ENCODE measurements at regions not wholly inside any gene's neighbourhood (a gene's known extent, or its start where the extent isn't known, plus 50 kb on each side); places are given as distances from the start of the nearest gene placed in this dataset.

- Histone ChIP-seq H3K36me3 (ENCODE audit: control insufficient read depth in 2 of 2, insufficient read depth in 1 of 2, low read length in 2 of 2) (no peaks in the 10 kb centered on the region), H3K4me3 (ENCODE audit: low read depth, low read length) (no peak overlapping the region), H3K9me3 (ENCODE audit: control insufficient read depth, insufficient read depth, low read depth, low read length) (no peaks in the 10 kb centered on the region), H3K27ac (ENCODE audit: extremely low read depth, low read depth, low read length) (no peak overlapping the region), H3K4me1 (ENCODE audit: control insufficient read depth, insufficient read depth, low read length) (no peaks in the 10 kb centered on the region)
- POLR2A ChIA-PET, result no interaction called here
- CTCF ChIA-PET, result interaction anchor here (0.6 kb wide), 2 partner anchors 172 to 571 kb away, joined by 3 to 4 read pairs; no protein-coding TSS in a partner anchor
- TF ChIP-seq ZNF114 (tag by site-specific recombination; IDR thresholded peaks at IDR 0.05) (no peak), ZNF132 (tag by site-specific recombination; IDR thresholded peaks at IDR 0.05; ENCODE audit: borderline replicate concordance) (no peak), ZFP3 (tag by site-specific recombination; IDR thresholded peaks at IDR 0.05; ENCODE audit: low read depth) (no peak), BCL11A (tag by site-specific recombination; IDR thresholded peaks at IDR 0.05; ENCODE audit: low read depth) (no peak), GLIS2 (tag by site-specific recombination; IDR thresholded peaks at IDR 0.05) (no peak), ZNF133 (tag by site-specific recombination; IDR thresholded peaks at IDR 0.05) (no peak), ZNF335 (tag by site-specific recombination; conservative IDR thresholded peaks at IDR 0.05) (no peak), ZNF394 (tag by site-specific recombination; IDR thresholded peaks at IDR 0.05; ENCODE audit: borderline replicate concordance) (no peak), ZNF18 (tag by site-specific recombination; IDR thresholded peaks at IDR 0.05) (no peak), SALL2 (tag by site-specific recombination; IDR thresholded peaks at IDR 0.05; ENCODE audit: borderline replicate concordance) (no peak), ZNF621 (tag by site-specific recombination; IDR thresholded peaks at IDR 0.05) (no peak), ZNF692 (tag by site-specific recombination; IDR thresholded peaks at IDR 0.05) (no peak), ZNF311 (tag by site-specific recombination; IDR thresholded peaks at IDR 0.05; ENCODE audit: borderline replicate concordance) (no peak)
- TF ChIP-seq, protein P1, sequence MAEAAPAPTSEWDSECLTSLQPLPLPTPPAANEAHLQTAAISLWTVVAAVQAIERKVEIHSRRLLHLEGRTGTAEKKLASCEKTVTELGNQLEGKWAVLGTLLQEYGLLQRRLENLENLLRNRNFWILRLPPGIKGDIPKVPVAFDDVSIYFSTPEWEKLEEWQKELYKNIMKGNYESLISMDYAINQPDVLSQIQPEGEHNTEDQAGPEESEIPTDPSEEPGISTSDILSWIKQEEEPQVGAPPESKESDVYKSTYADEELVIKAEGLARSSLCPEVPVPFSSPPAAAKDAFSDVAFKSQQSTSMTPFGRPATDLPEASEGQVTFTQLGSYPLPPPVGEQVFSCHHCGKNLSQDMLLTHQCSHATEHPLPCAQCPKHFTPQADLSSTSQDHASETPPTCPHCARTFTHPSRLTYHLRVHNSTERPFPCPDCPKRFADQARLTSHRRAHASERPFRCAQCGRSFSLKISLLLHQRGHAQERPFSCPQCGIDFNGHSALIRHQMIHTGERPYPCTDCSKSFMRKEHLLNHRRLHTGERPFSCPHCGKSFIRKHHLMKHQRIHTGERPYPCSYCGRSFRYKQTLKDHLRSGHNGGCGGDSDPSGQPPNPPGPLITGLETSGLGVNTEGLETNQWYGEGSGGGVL (tag by site-specific recombination; IDR thresholded peaks at IDR 0.05), result no peak
- TF ChIP-seq, protein P2, sequence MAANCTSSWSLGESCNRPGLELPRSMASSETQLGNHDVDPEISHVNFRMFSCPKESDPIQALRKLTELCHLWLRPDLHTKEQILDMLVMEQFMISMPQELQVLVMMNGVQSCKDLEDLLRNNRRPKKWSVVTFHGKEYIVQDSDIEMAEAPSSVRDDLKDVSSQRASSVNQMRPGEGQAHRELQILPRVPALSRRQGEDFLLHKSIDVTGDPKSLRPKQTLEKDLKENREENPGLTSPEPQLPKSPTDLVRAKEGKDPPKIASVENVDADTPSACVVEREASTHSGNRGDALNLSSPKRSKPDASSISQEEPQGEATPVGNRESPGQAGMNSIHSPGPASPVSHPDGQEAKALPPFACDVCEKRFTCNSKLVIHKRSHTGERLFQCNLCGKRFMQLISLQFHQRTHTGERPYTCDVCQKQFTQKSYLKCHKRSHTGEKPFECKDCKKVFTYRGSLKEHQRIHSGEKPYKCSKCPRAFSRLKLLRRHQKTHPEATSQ (tag by site-specific recombination; IDR thresholded peaks at IDR 0.05), result no peak
Measured at GRCh38 chr9:75775966-75776691, 114.3 kb upstream of the PCSK5 start.

DNA sequence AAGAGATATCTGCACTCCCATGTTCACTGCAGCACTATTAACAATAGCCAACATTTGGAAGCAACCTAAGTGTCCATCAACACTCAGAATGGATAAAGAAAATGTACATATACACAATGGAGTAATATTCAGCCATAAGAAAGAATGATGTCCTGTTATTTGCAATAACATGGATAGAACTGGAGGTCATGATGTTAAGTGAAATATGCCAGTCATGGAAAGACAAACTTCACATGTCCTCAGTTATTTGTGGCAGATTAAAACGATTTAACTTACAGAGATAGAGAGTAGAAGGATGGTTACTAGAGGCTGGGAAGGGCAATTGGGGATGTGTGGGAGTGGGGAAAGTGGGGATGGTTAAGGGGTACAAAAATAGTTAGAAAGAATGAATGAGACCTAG lies 110.3 kb upstream of the PCSK5 start:
- CTCF ChIA-PET, result no interaction called here
- H3K27ac ChIP-seq (ENCODE audit: extremely low read depth, low read depth, low read length), result no peak overlapping the region
- TF ChIP-seq YY1 (tag by site-specific recombination; IDR thresholded peaks at IDR 0.05), result no peak
- TF ChIP-seq ZNF366 (tag by site-specific recombination; conservative IDR thresholded peaks at IDR 0.05), result no peak
- no peak for TF ChIP-seq EGR2 (tag by site-specific recombination; IDR thresholded peaks at IDR 0.05; ENCODE audit: low read depth)
- TF ChIP-seq, protein P3, sequence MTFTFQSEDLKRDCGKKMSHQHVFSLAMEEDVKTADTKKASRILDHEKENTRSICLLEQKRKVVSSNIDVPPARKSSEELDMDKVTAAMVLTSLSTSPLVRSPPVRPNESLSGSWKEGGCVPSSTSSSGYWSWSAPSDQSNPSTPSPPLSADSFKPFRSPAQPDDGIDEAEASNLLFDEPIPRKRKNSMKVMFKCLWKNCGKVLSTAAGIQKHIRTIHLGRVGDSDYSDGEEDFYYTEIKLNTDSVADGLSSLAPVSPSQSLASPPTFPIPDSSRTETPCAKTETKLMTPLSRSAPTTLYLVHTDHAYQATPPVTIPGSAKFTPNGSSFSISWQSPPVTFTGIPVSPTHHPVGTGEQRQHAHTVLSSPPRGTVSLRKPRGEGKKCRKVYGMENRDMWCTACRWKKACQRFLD (tag by site-specific recombination; IDR thresholded peaks at IDR 0.05), result no peak
- no peak for TF ChIP-seq SP7 (tag by site-specific recombination; IDR thresholded peaks at IDR 0.05)
- no peak for TF ChIP-seq ZBTB7A (tag by site-specific recombination; IDR thresholded peaks at IDR 0.05; ENCODE audit: low read depth)
- TF ChIP-seq, protein P4, sequence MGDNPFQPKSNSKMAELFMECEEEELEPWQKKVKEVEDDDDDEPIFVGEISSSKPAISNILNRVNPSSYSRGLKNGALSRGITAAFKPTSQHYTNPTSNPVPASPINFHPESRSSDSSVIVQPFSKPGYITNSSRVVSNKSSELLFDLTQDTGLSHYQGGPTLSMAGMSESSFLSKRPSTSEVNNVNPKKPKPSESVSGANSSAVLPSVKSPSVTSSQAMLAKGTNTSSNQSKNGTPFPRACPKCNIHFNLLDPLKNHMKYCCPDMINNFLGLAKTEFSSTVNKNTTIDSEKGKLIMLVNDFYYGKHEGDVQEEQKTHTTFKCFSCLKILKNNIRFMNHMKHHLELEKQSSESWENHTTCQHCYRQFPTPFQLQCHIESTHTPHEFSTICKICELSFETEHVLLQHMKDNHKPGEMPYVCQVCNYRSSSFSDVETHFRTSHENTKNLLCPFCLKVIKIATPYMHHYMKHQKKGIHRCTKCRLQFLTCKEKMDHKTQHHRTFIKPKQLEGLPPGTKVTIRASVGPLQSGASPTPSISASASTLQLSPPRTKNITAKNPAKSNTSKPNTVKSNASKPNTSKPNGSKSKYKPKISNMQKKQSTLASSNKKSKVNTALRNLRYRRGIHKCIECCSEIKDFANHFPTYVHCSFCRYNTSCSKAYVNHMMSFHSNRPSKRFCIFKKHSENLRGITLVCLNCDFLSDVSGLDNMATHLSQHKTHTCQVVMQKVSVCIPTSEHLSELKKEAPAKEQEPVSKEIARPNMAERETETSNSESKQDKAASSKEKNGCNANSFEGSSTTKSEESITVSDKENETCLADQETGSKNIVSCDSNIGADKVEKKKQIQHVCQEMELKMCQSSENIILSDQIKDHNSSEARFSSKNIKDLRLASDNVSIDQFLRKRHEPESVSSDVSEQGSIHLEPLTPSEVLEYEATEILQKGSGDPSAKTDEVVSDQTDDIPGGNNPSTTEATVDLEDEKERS (tag by site-specific recombination; IDR thresholded peaks at IDR 0.05), result no peak
- TF ChIP-seq ZSCAN23 (tag by site-specific recombination; IDR thresholded peaks at IDR 0.05), result no peak
- TF ChIP-seq GFI1B (tag by site-specific recombination; IDR thresholded peaks at IDR 0.05), result no peak
- no peak for TF ChIP-seq ZNF555 (tag by site-specific recombination; conservative IDR thresholded peaks at IDR 0.05)

More for the DNA sequence above, 110.3 kb upstream of the PCSK5 start:
- POLR2A ChIA-PET, result no interaction called here
- H3K36me3 ChIP-seq (ENCODE audit: control insufficient read depth in 2 of 2, insufficient read depth in 1 of 2, low read length in 2 of 2), result no peaks in the 10 kb centered on the region
- no peaks in the 10 kb centered on the region for H3K4me1 ChIP-seq (ENCODE audit: control insufficient read depth, insufficient read depth, low read length)
- no peak overlapping the region for H3K4me3 ChIP-seq (ENCODE audit: low read depth, low read length)
- no peaks in the 10 kb centered on the region for H3K9me3 ChIP-seq (ENCODE audit: control insufficient read depth, insufficient read depth, low read depth, low read length)

Data from HEK293 (cell line).